ENCODE measurements at regions not wholly inside any gene's neighbourhood (a gene's known extent, or its start where the extent isn't known, plus 50 kb on each side); places are given as distances from the start of the nearest gene placed in this dataset.

DNA sequence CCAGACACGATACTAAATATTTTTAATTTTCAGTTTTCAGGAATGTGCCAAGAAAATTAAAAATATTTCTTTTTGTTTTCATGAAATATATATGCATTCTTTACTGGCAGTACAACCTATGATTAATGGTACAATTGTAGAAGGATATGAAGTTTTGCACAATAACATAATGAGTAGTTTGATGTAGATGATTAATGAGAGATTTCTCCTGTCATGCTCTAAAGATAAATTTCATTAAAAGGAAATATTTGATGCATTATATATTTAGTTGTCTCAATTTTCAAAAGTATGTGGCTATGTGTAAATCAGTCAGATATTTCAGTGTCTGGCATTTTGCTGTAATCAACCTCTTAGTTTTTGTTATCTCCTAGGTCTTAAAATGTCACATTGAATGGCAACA, 940.2 kb upstream of the MDGA2 start:
- TF ChIP-seq, protein P1, sequence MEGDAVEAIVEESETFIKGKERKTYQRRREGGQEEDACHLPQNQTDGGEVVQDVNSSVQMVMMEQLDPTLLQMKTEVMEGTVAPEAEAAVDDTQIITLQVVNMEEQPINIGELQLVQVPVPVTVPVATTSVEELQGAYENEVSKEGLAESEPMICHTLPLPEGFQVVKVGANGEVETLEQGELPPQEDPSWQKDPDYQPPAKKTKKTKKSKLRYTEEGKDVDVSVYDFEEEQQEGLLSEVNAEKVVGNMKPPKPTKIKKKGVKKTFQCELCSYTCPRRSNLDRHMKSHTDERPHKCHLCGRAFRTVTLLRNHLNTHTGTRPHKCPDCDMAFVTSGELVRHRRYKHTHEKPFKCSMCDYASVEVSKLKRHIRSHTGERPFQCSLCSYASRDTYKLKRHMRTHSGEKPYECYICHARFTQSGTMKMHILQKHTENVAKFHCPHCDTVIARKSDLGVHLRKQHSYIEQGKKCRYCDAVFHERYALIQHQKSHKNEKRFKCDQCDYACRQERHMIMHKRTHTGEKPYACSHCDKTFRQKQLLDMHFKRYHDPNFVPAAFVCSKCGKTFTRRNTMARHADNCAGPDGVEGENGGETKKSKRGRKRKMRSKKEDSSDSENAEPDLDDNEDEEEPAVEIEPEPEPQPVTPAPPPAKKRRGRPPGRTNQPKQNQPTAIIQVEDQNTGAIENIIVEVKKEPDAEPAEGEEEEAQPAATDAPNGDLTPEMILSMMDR (IDR thresholded peaks at IDR 0.05) = no peak
- no peak for TF ChIP-seq ZFX (IDR thresholded peaks at IDR 0.05; ENCODE audit: borderline replicate concordance)

Measured in 22Rv1 (cell line).